ENCODE measurements at regions not wholly inside any gene's neighbourhood (a gene's known extent, or its start where the extent isn't known, plus 50 kb on each side); places are given as distances from the start of the nearest gene placed in this dataset.

DNA sequence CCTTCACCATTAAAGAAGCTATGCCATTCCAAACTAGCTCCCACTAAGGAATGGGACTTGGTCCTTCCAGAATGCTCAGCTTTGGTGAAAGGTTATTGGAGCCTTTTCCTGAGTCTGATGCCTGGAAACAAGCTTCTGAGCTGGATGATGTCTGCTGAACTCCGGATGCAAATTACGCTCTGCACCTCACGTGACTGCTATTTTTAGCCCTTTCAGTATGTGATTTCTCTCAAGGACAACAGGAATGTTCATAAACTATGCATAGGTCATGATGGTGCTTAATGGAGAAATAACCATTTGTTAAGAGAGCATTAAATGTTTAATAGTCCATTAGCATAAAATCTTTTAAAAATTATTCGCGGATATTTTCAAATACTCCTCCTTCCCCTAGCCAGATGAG lies 631.4 kb upstream of the KIRREL3 start:
- H3K4me1 ChIP-seq (ENCODE audit: low read length) = no peaks in the 10 kb centered on the region
- no peaks in the 10 kb centered on the region for H3K27me3 ChIP-seq (ENCODE audit: low read depth, low read length)
- TF ChIP-seq EZH2phosphoT487 (IDR thresholded peaks at IDR 0.05; ENCODE audit: low read depth) (no peak), CTCF (IDR thresholded peaks at IDR 0.05; ENCODE audit: low read depth, low read length) (no peak)
- H3K79me2 ChIP-seq (ENCODE audit: low read length) = no peaks in the 10 kb centered on the region
- H3K27ac ChIP-seq (ENCODE audit: low read length) = no peak overlapping the region
- H3K4me3 ChIP-seq (ENCODE audit: low read length) = no peak overlapping the region
- H3K36me3 ChIP-seq (replicated peaks; ENCODE audit: low read depth, low read length) = no peaks in the 10 kb centered on the region
- no peaks in the 10 kb centered on the region for H4K20me1 ChIP-seq (ENCODE audit: insufficient read depth, low read length)
- no peak overlapping the region for H2AFZ ChIP-seq (ENCODE audit: low read depth, low read length)
- no peak overlapping the region for H3K4me2 ChIP-seq (ENCODE audit: low read length)
- no peak overlapping the region for H3K9ac ChIP-seq (ENCODE audit: low read length)
- H3K9me3 ChIP-seq (ENCODE audit: insufficient read depth, low read length) = no peaks in the 10 kb centered on the region

- Histone ChIP-seq H3K27ac (ENCODE audit: low read length) (no peak overlapping the region), H3K4me2 (ENCODE audit: low read length) (no peak overlapping the region), H3K9me3 (ENCODE audit: insufficient read depth, low read length) (no peaks in the 10 kb centered on the region), H3K79me2 (ENCODE audit: low read length) (no peaks in the 10 kb centered on the region), H3K4me3 (ENCODE audit: low read length) (no peak overlapping the region), H4K20me1 (ENCODE audit: insufficient read depth, low read length) (no peaks in the 10 kb centered on the region), H3K9ac (ENCODE audit: low read length) (no peak overlapping the region), H3K36me3 (replicated peaks; ENCODE audit: low read depth, low read length) (no peaks in the 10 kb centered on the region), H3K4me1 (ENCODE audit: low read length) (no peaks in the 10 kb centered on the region), H3K27me3 (ENCODE audit: low read depth, low read length) (no peaks in the 10 kb centered on the region), H2AFZ (ENCODE audit: low read depth, low read length) (no peak overlapping the region)
- TF ChIP-seq EZH2phosphoT487 (IDR thresholded peaks at IDR 0.05; ENCODE audit: low read depth) = no peak
- TF ChIP-seq CTCF (IDR thresholded peaks at IDR 0.05; ENCODE audit: low read depth, low read length) = no peak
Measured at GRCh38 chr11:127629200-127629599, 628.6 kb upstream of the KIRREL3 start.

- TF ChIP-seq EZH2phosphoT487 (IDR thresholded peaks at IDR 0.05; ENCODE audit: low read depth) = no peak
- Histone ChIP-seq H4K20me1 (ENCODE audit: insufficient read depth, low read length) (no peaks in the 10 kb centered on the region), H3K9me3 (ENCODE audit: insufficient read depth, low read length) (no peaks in the 10 kb centered on the region), H2AFZ (ENCODE audit: low read depth, low read length) (no peak overlapping the region), H3K27ac (ENCODE audit: low read length) (no peak overlapping the region), H3K4me3 (ENCODE audit: low read length) (no peak overlapping the region), H3K79me2 (ENCODE audit: low read length) (no peaks in the 10 kb centered on the region), H3K36me3 (replicated peaks; ENCODE audit: low read depth, low read length) (no peaks in the 10 kb centered on the region), H3K9ac (ENCODE audit: low read length) (no peak overlapping the region), H3K4me1 (ENCODE audit: low read length) (no peaks in the 10 kb centered on the region), H3K4me2 (ENCODE audit: low read length) (no peak overlapping the region), H3K27me3 (ENCODE audit: low read depth, low read length) (no peaks in the 10 kb centered on the region)
Measured at GRCh38 chr11:127628458-127628785, 627.9 kb upstream of the KIRREL3 start.

DNA sequence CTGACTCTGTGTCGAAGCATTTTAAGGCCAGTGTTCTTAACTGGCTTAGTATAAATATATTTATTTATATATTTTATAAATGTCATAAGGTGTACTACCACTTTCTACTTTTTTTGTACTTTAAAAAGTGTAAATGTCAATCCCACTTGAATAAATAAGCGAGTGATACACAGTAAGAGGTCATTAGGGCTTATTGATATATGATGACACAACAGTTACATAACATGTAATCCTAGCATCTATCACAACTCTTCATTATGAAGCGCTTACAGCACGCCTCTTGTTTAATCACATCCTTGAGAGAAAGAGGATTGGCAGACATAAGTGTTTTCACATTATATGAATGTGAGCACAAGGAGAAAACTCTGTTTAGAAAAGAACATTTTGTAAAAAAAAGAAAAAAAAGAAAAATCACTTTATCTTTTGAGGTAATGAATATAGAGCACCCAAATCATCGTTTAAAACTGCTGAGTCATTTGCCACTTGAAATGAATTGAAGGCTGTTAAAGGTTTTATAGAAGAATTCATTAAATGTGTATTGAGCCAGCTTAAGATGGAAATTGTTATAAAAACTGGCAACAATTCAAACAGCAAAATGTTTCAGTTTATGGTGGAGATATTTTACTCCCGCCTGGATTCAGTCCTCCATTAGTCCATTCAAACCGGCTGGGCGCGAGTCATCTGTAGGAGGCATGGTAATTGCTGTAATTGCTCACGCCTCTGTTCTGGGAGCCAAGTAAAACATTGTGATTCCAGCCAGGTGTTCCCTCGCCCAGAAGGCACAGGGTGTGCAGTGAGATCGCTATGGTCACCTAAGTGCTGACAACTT lies 627.3 kb upstream of the KIRREL3 start:
- TF ChIP-seq EZH2phosphoT487 (IDR thresholded peaks at IDR 0.05; ENCODE audit: low read depth) (no peak), CTCF (IDR thresholded peaks at IDR 0.05; ENCODE audit: low read depth, low read length) (no peak)
- Histone ChIP-seq H3K27ac (ENCODE audit: low read length) (no peak overlapping the region), H3K9me3 (ENCODE audit: insufficient read depth, low read length) (no peaks in the 10 kb centered on the region), H4K20me1 (ENCODE audit: insufficient read depth, low read length) (no peaks in the 10 kb centered on the region), H3K4me3 (ENCODE audit: low read length) (no peak overlapping the region), H3K79me2 (ENCODE audit: low read length) (no peaks in the 10 kb centered on the region), H2AFZ (ENCODE audit: low read depth, low read length) (no peak overlapping the region), H3K27me3 (ENCODE audit: low read depth, low read length) (no peaks in the 10 kb centered on the region), H3K36me3 (replicated peaks; ENCODE audit: low read depth, low read length) (no peaks in the 10 kb centered on the region), H3K9ac (ENCODE audit: low read length) (no peak overlapping the region), H3K4me2 (ENCODE audit: low read length) (no peak overlapping the region), H3K4me1 (ENCODE audit: low read length) (no peaks in the 10 kb centered on the region)

All from OCI-LY3 (cell line).